CD4-positive, alpha-beta T cell treated with Interleukin-15 for 1 hour (primary cell): ENCODE measurements at regions not wholly inside any gene's neighbourhood (a gene's known extent, or its start where the extent isn't known, plus 50 kb on each side); places are given as distances from the start of the nearest gene placed in this dataset.

Experiments
- DNase-seq: peaks from one replicate; pipeline ENCODE4 v3.0.0-alpha.2; 2020

DNA sequence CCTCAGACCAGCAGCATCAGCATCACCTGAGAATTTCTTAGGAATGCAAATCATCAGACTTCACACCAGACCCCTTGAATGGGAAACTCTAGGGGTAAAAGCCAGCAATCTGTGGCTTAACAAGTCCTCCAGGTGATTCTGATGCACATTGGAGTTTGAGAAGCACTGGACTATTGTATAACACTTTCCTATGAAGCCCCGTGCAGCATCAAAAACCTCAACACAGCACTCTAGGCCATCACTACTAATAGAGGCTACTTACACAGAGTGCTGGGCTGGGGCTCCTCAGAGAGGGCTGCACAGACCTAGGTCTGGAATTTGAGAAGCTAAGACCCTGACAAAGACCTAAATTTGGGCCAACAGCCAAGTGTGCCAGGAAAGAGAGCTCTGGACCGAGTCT is 95.7 kb upstream of the ARAP3 start:
- no peak for DNase-seq

- no peak for DNase-seq
These were observed 95.1 kb upstream of the ARAP3 start for GRCh38 chr5:141777130-141777529.

DNA sequence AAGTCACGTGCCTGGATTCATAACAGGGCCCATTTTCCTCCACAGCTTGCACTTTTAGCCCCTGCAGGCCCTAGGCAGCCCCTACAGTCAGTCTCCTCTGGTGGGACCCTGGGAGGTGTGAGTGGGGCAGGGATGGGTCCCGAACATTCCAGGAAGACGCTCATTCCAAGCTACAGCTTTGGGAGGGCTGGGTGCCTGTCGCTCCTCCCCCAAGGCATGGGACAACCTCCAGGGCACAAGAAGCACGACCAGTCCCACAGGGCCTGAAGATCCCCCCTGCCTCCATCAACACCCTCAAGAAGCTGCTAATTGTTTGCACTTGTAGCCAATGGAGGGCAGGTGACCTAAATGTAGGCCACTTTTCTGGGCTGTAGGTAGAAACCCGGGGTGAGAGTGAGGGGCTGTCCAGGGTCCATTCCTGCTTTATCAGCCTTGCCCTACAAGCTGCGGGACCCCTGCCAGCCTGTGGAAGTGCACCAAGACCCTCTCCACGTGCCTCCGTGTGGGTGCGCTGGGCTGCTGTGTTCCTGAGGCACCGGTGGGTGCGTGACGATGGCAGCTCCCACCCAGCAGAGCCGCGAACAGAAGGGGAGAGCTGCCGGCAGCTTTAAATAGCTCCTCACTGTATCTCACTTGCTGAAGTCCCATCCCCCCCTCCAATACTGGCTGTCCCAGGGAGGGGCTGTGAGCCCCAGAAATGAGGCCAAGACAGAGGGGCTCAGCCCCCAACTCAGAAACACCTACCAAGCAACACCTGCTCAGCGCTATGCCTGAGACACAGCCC is 91.9 kb upstream of the ARAP3 start:
- no peak for DNase-seq

GRCh38 chr5:141772281-141772680 is 90.3 kb upstream of the ARAP3 start:
- DNase-seq: no peak

DNA sequence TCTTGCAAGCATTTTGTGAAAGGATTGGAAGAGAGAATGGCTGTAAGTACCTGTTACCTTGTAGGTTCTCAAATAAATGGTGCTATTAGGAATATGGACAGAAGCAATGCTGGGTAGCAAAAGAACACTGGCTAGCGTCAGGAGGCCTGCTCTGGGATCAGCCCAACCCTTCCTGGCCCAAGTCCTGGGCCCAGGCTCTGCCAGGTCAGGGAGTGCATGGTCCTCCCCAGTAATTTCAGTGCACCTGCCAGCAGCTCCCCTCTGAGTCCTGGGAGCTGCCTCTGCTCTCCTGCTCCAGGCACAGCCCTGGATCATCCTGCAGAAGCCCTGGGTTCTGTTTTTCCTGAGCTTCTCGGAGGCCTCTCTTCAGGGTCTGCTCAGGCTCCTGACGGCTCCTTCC is 89.5 kb upstream of the ARAP3 start:
- no peak for DNase-seq

GRCh38 chr5:141771031-141771430 is 89.0 kb upstream of the ARAP3 start:
- no peak for DNase-seq

DNA sequence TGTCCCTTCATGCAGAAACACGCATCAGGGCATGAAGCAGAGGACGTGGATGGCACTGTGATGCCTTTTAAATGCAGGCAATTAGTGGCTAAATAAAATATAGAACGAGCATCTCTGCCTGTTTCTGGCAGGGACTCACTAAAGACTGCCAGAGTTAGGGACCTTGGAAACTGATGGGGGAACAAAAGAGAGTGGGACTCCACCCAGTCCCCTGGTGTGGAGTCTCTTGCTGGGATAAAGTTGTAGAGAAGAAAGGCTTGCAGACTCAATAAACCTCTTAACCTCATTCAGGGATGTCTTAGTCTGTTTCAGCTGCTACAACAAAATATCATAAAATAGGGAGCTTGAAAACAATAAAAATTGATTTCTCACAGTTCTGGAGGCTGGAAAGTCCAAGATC is 87.6 kb upstream of the ARAP3 start:
- DNase-seq: no peak

DNA sequence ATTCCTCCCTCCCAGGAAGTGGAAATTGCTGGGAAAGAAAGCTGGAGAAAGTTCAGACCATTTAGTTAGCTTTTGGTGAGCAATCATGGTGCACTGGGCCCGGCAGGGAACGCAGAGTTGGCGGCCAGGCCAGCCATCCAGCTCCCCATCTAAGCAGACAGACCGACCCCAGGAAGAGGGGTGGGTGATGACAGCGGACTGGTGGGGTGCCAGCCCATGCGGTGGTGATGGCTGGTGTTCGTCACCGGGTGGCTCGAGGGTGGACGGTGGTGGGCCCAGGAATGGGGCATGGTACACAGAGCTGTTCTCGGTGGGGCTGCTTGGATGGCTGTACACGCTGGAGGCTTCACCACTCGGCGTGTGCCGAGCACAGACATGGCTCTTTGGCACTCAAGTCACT is 85.6 kb upstream of the ARAP3 start:
- no peak for DNase-seq

GRCh38 chr5:141765896-141766551 is 84.0 kb upstream of the ARAP3 start:
- no peak for DNase-seq

DNA sequence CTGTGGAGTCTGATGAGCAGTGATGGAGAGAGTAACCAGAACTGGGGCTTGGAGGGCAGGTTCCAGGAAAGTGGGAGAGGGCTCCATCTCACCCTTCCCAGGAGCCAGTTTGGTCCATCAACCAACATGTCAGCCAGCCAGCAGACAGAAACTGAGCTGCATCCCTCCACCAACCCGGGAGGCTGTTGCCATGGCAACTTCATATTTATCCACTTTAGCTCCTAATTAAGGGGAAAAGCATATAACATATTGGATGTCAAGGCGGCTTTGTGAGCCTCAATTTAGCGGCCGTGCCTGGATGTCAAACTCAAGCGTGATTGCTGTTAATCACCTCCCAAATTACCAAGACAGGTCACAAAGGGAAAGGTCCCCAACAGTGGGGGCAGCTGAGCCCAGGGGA is 81.5 kb upstream of the ARAP3 start:
- no peak for DNase-seq

GRCh38 chr5:141762790-141763368 is 80.8 kb upstream of the ARAP3 start:
- no peak for DNase-seq

DNA sequence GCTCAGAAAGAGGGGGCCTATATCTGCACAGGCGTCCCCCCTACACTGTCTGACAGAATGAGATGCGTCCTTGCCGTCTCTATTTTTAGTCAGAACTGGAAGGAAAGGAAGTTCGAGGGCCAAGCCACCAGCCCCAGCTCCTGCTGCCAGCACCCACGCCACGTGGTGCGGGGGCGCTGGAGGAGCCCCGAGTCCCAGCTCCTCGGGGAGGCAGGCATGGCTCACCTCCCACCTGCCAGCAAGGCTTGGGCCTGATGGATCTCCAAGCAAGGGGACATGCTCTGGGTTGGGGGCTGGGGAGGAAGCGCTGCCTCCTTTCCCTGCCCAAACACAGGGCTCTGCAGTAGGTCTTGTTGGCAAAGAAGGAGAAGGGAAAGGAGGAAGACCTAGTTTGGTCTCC is 80.3 kb upstream of the ARAP3 start:
- no peak for DNase-seq

- no peak for DNase-seq
These were observed 78.7 kb upstream of the ARAP3 start for GRCh38 chr5:141760753-141761152.

DNA sequence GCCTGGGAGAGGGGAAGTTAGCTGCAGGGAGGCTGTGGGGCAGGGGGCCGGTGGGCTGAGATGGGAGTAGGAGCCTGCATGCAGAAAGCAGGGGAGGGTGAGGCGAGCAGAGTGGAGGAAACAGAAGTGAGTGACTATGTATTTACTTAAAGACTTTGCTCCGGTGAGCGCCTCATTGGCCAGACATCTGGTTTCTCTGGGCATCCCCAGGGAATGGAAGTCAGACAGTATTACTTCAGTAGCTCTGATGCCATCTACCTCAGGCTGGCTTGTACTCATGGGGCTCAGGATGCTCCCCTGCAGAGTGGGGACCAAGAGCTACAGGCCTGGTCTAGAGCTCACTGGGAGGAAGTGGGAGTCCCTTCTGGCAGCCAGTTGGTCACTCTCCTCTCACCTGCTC is 78.2 kb upstream of the ARAP3 start:
- DNase-seq: no peak

DNA sequence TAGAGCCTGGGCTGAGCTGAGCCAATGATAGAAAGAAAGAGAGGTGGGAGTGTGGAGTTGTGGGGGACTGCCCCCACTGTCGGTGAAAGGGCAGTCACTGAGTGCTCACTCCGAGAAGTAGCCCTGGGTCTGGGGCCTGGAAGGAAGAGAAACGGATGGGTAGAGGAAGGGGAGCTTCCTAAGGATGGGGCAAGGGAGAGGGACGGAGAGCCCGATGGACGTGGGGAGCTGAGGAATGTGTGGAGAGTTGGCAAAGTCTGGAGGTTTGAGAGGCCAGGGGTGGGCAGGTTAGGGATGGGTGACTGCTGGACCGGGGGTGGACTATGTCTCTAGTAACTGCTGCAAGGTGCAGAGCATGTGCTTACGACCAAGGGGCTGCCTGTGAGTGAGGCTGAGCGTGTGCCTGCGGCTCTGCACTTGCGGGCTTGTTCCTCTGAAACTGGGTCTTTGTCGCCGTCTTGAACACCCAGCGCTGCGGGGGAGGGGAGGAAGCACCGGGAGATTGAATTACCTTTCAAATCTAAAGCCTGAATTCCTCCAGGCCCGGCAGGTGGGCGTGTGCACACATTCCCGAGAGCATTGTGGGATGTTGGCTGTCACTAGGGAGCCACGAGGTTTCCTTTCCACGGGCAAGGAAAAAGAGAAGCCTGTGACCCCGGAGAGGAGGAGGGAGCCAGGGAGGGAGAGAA is 76.4 kb upstream of the ARAP3 start:
- no peak for DNase-seq

DNA sequence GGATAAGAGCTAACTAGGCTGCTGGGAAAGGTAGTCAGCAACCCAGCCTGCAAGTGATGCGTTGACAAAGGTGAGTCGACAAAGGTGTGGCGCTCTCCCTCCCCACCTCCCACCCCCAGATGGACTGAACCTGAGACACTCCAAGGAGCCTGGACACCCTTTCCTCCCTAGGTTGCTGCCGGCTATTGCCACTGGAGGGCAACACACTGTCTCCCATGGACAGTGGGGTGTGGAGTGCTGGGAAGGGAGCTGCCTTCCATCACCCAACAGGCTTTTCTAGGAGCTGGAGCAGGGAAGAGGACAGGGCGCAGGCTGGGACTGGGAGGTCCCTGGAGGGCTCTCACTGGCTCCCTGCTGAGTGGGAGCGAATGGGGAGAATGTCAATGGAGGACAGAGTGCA is 75.4 kb upstream of the ARAP3 start:
- no peak for DNase-seq

DNA sequence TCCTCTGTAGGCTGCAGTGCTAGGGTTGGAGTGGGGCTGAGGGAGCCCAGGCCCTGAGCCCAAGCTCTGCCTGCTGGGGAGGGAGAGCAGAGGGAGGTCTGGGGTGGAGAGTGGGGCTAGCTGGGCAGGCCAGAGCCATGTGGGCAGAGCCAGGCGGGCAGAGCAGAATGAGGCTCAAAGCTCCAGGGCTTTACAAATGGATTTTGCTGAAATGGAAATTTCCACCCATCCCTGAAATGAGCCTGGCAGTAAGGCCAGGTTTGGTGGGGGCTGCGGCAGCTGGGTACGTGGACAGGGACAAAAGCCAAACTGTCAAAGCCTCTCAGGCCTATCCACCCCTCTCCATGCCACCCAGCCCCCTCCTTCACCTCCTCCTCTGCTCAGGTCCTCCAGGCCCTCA is 74.2 kb upstream of the ARAP3 start:
- DNase-seq: no peak

- no peak for DNase-seq
These were observed 72.1 kb upstream of the ARAP3 start for GRCh38 chr5:141753971-141754713.

DNA sequence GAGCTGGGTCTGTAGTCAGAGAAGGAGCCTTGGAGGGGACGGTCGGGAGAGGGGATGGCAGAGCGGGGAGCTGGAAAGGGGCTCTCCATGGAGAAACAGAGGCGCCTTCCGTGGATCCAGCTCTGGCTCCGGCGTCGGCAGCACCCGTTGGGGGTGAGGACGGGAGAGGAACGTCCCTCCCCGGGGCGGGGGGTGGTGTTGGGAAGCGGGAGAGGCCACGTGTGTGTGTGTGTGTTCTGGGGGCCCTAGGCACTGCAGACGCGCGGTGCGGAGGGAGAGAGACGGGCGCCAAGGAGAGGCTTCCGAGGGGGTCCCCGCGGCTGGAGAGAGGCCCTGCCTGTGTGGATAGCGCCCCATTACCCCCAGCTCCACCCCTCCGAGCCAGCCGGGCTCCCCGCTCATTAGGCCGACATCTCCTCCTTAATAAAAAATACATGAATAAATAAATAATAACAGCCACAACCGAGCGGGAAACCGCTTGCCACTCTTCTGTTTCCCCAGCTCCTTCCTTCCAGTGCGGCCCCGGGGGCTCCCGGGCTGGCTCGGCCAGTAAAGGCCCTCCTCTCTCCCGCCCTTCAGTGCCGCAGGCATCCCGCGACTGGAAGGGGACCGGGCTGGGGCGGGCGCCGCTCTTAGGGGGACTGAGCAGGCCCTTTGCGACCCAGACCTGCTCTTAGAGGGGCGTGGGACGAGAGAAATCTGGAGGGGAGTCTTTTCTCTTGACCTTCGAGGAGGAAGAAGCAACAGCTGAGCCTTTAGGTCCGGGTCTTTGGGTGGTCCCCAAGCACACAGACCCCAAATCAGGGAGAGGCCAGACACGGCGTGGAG is 71.3 kb upstream of the ARAP3 start:
- no peak for DNase-seq

DNA sequence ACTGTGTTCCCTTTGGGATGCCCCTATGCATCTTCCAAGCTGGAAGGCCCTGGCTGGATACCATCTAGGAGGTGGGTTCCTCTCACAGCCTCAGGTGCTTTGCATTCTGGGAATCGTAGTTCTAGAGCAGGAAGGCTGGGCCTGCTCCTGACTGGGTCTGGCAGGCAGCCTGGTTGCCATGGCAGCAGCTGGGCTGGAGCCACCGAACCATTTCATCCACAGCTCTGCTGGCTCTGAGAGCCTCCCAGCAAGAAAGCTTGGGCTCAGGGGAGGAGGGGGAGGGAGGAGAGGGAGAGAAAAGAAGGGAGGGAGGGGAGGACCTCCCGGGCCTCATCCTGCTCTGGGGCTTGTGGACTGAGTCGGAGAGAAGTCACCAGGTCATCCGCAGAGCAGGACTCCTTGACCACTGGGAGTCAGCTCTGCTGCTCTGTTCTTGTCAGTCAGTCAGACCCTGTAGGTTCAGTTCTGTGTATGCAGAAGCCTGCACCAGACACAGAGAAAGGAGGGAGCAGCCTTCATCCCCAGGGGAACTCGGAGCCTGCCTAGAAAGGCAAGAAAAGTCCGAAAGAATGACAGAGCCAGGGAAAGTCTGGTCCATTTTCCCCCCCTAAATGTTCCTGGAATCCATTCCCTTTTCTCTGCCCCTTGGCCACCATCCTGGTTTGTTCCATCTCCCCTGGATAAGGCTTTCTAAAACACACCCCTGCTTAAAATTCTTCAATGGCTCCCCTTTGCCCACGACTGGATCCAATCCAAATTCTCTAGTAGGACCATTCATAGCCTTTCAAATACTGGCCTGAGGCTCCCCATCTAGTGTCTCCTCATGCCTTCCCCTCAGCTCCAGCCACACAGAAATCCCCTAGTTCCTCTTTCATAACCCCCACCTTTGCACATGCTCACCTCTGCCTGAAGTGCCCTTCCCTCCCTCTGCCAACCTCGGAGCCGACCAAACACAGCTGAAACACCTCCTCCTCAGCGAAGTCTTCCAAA is 65.4 kb upstream of the ARAP3 start:
- peak; percentile 48 for DNase-seq

GRCh38 chr5:141746395-141746794 is 64.4 kb upstream of the ARAP3 start:
- DNase-seq: no peak
